Panc1 (cell line): ENCODE measurements at regions not wholly inside any gene's neighbourhood (a gene's known extent, or its start where the extent isn't known, plus 50 kb on each side); places are given as distances from the start of the nearest gene placed in this dataset.

Source experiments
- ATAC-seq: fragments of 200-7000 bp; cut with Tn5 transposase; 2 replicates; pipeline ENCODE4 v1.9.1; 2020; ENCODE audit warnings: mild to moderate bottlenecking, moderate library complexity
- BruUV-seq: library from RNA; stranded (reverse); fragments of 400-500 nt; replicated peaks from 2 replicates; lab custom pipeline; 2021; lab: Mats Ljungman, UMichigan
- CTCF ChIA-PET: fragments of 300-600 bp; sonication (Branson Sonifier 250); formaldehyde crosslinking; loops from one replicate; lab custom pipeline; 2022; ENCODE audit warnings: antibody characterized with exemption; lab: Charles Lee
- POLR2A ChIA-PET: fragments of 300-600 bp; sonication (Branson Sonifier 250); formaldehyde crosslinking; loops from one replicate; lab custom pipeline; 2022; ENCODE audit warnings: antibody characterized with exemption; lab: Charles Lee
- DNase-seq: peaks from one replicate; pipeline ENCODE4 v3.0.0-alpha.2; 2010; ENCODE audit warnings: low read depth, low spot score
- H3K27ac ChIP-seq: 2 replicates; pipeline ENCODE4 v1.5.1; 2011; ENCODE audit warnings: mild to moderate bottlenecking, low read length, inconsistent platforms
- H3K27me3 ChIP-seq: fragments of 200-500 bp; sonication (Bioruptor generic); 2 replicates; pipeline ENCODE4 v1.6.0; 2014; ENCODE audit warnings: low read length, inconsistent platforms; ENCODE audit not compliant: control insufficient read depth, insufficient read depth
- H3K36me3 ChIP-seq: fragments of 200-500 bp; sonication (Bioruptor generic); 2 replicates; pipeline ENCODE4 v1.5.1; 2014; ENCODE audit warnings: inconsistent platforms, mild to moderate bottlenecking, low read length, moderate library complexity; ENCODE audit not compliant: control insufficient read depth, insufficient read depth
- H3K4me1 ChIP-seq: 2 replicates; pipeline ENCODE4 v1.5.1; 2011; ENCODE audit warnings: inconsistent platforms, mild to moderate bottlenecking, low read length, moderate library complexity; ENCODE audit not compliant: control insufficient read depth, insufficient read depth
- H3K4me3 ChIP-seq, 2 experiments: 2 replicates each; pipeline ENCODE4 v1.5.1; 2011 to 2012; ENCODE audit warnings: low read depth in 2 of 2, low read length in 2 of 2, mild to moderate bottlenecking in 2 of 2, inconsistent platforms in 1 of 2, moderate library complexity in 1 of 2
- H3K9me3 ChIP-seq: fragments of 200-500 bp; sonication (Bioruptor generic); 2 replicates; pipeline ENCODE4 v1.5.1; 2014; ENCODE audit warnings: low read depth, mild to moderate bottlenecking, inconsistent platforms, low read length, moderate library complexity; ENCODE audit not compliant: control insufficient read depth, insufficient read depth
- POLR2AphosphoS5 ChIP-seq: IDR thresholded peaks from 2 replicates; pipeline ENCODE4 v1.6.1; 2012; ENCODE audit warnings: mild to moderate bottlenecking, low read depth, low read length, moderate library complexity
- SIN3A ChIP-seq: IDR thresholded peaks from 2 replicates; pipeline ENCODE4 v1.6.1; 2012; ENCODE audit warnings: low read depth, mild to moderate bottlenecking, low read length, moderate library complexity, borderline replicate concordance; ENCODE audit not compliant: insufficient read depth
- TCF7L2 ChIP-seq: IDR thresholded peaks from 2 replicates; pipeline ENCODE4 v1.6.1; 2011; ENCODE audit warnings: mild to moderate bottlenecking, low read depth, low read length, inconsistent platforms
- in situ Hi-C: cut with HindIII; loops from 2 replicates; pipeline ENCODE4 v1.10.0; 2016; ENCODE audit warnings: low sequenced_read_pairs, low pct_unique_long_range_greater_than_20kb
- intact Hi-C: fragments of 100-400 bp; cut with micrococcal nuclease; formaldehyde crosslinking; loops from one replicate; pipeline ENCODE4 v1.10.0; 2022; ENCODE audit not compliant: unreplicated experiment
- TF ChIP-seq, protein P1 (sequence below): fragments of 450-650 bp; IDR thresholded peaks from 2 replicates; pipeline ENCODE4 v1.5.1; 2017; ENCODE audit warnings: mild to moderate bottlenecking
- TF ChIP-seq, protein P2 (sequence below), 2 experiments: IDR thresholded peaks; 2 replicates each; pipeline ENCODE4 v1.6.1; 2011 to 2012; ENCODE audit warnings: low read depth in 2 of 2, control low read depth in 1 of 2, low read length in 1 of 2, mild to moderate bottlenecking in 1 of 2, moderate library complexity in 1 of 2; ENCODE audit not compliant: insufficient read depth in 1 of 2

DNA sequence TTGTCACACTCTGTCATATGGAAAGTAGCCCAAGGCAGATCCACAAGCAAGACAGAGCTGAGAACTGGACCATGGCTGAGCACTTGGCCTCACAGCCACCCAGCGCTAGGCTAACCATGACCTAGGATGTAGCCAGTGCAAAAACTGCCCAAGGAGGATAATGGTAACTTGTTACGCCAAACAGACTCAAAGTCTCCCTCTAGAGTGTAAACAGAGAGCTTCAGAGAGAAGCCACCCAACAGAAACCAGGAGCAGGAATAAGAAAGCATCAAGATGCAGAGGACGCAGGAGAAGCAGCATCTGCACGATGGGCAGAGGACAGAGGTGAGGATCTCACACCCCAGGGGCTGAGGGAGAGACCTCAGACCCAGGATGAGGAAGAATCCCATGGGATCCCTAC lies 97.9 kb downstream of the RCN1 start:
- Histone ChIP-seq H3K27ac (no peak overlapping the region), H3K9me3 (no peaks in the 10 kb centered on the region), H3K27me3 (peaks cover 20% of the 10 kb centered on the region), H3K4me1 (no peaks in the 10 kb centered on the region), H3K4me3 (no peak overlapping the region), H3K36me3 (no peaks in the 10 kb centered on the region)
- ATAC-seq = peak; percentile 53; the same call in 1 of the 2 replicates
- DNase-seq = no peak
- BruUV-seq = no TSS peak
- TF ChIP-seq, protein P1, sequence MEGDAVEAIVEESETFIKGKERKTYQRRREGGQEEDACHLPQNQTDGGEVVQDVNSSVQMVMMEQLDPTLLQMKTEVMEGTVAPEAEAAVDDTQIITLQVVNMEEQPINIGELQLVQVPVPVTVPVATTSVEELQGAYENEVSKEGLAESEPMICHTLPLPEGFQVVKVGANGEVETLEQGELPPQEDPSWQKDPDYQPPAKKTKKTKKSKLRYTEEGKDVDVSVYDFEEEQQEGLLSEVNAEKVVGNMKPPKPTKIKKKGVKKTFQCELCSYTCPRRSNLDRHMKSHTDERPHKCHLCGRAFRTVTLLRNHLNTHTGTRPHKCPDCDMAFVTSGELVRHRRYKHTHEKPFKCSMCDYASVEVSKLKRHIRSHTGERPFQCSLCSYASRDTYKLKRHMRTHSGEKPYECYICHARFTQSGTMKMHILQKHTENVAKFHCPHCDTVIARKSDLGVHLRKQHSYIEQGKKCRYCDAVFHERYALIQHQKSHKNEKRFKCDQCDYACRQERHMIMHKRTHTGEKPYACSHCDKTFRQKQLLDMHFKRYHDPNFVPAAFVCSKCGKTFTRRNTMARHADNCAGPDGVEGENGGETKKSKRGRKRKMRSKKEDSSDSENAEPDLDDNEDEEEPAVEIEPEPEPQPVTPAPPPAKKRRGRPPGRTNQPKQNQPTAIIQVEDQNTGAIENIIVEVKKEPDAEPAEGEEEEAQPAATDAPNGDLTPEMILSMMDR = peak; percentile 28
- no peak for TF ChIP-seq TCF7L2
- POLR2A ChIA-PET = no interaction called here
- in situ Hi-C loops (no loop called here), intact Hi-C loops (no loop called here)
- CTCF ChIA-PET = no interaction called here

DNA sequence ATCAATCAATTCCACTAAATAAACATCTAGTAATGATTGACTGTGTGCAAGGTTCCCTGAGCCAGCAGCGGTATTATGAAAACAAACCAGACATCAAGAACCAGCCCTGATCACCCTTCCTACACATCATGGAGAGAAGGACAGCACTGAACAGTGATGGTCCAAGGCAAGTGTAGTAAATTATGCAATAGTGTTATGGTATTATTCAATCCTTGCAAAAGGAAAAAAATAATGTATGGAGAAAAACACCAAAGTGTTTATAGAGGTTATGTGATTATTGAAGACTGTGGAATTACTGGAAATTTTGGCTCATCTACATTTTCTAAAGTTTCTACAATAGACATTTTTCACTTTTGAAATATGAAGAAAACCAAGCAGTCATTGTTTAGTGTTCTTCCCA lies 105.3 kb downstream of the RCN1 start:
- Histone ChIP-seq H3K27ac (no peak overlapping the region), H3K9me3 (no peaks in the 10 kb centered on the region), H3K4me3 (no peak overlapping the region), H3K27me3 (peaks cover 9% of the 10 kb centered on the region), H3K36me3 (no peaks in the 10 kb centered on the region), H3K4me1 (no peaks in the 10 kb centered on the region)
- intact Hi-C loops (no loop called here), in situ Hi-C loops (no loop called here)
- DNase-seq (no peak), ATAC-seq (no peak)
- TF ChIP-seq SIN3A (no peak), POLR2AphosphoS5 (no peak)
- TF ChIP-seq, protein P1 = no peak
- TF ChIP-seq, protein P2, sequence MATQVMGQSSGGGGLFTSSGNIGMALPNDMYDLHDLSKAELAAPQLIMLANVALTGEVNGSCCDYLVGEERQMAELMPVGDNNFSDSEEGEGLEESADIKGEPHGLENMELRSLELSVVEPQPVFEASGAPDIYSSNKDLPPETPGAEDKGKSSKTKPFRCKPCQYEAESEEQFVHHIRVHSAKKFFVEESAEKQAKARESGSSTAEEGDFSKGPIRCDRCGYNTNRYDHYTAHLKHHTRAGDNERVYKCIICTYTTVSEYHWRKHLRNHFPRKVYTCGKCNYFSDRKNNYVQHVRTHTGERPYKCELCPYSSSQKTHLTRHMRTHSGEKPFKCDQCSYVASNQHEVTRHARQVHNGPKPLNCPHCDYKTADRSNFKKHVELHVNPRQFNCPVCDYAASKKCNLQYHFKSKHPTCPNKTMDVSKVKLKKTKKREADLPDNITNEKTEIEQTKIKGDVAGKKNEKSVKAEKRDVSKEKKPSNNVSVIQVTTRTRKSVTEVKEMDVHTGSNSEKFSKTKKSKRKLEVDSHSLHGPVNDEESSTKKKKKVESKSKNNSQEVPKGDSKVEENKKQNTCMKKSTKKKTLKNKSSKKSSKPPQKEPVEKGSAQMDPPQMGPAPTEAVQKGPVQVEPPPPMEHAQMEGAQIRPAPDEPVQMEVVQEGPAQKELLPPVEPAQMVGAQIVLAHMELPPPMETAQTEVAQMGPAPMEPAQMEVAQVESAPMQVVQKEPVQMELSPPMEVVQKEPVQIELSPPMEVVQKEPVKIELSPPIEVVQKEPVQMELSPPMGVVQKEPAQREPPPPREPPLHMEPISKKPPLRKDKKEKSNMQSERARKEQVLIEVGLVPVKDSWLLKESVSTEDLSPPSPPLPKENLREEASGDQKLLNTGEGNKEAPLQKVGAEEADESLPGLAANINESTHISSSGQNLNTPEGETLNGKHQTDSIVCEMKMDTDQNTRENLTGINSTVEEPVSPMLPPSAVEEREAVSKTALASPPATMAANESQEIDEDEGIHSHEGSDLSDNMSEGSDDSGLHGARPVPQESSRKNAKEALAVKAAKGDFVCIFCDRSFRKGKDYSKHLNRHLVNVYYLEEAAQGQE (IDR thresholded peaks at IDR 0.05; ENCODE audit: insufficient read depth in 1 of 2, low read depth in 2 of 2, low read length in 1 of 2) = no peak
- ChIA-PET CTCF (no interaction called here), POLR2A (no interaction called here)
- BruUV-seq = no TSS peak

DNA sequence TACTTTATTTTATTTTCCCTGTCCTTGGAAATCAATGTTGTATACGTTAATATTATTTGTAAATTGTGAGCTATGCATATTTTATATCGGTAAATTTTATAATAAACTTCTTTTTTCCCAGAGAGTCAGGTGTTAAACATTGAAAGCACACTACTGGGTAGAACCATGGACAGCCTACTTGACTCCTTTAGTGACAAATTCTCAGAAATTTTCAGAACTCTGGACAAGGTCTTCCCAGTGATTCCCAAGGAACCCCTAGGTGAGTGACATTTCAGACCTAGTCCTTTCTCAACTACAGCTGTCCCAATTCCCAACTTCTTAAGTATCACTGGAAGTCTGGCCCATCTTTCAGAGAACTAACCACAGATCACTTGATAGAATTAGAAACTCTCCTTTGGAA lies 107.2 kb downstream of the RCN1 start:
- DNase-seq = no peak
- ATAC-seq = no peak
- H3K4me3 ChIP-seq = no peak overlapping the region
- TF ChIP-seq, protein P2 (IDR thresholded peaks at IDR 0.05; ENCODE audit: insufficient read depth in 1 of 2, low read depth in 2 of 2, low read length in 1 of 2) = peak in 1 of 2 experiments; percentile 51; a peak in 1 of 4 replicates
- TF ChIP-seq POLR2AphosphoS5 = no peak
- in situ Hi-C loops = no loop called here
- POLR2A ChIA-PET = no interaction called here
- CTCF ChIA-PET = no interaction called here
- intact Hi-C loops = no loop called here
- no peak overlapping the region for H3K27ac ChIP-seq
- peaks cover 9% of the 10 kb centered on the region; the same call in 1 of the 2 replicates for H3K27me3 ChIP-seq
- BruUV-seq = no TSS peak
- H3K9me3 ChIP-seq = no peaks in the 10 kb centered on the region
- H3K36me3 ChIP-seq = no peaks in the 10 kb centered on the region
- H3K4me1 ChIP-seq = no peaks in the 10 kb centered on the region
